HCT116 (cell line): ENCODE measurements at regions not wholly inside any gene's neighbourhood (a gene's known extent, or its start where the extent isn't known, plus 50 kb on each side); places are given as distances from the start of the nearest gene placed in this dataset.

ENCODE experiments used
- ATAC-seq: fragments of 200-7000 bp; cut with Tn5 transposase; 2 replicates; pipeline ENCODE4 v1.9.1; 2020; ENCODE audit warnings: mild to moderate bottlenecking, moderate library complexity
- BruUV-seq: library from RNA; stranded (reverse); fragments of 400-500 nt; replicated peaks from 2 replicates; lab custom pipeline; 2021; lab: Mats Ljungman, UMichigan
- CTCF ChIA-PET: fragments of 300-600 bp; sonication (Branson Sonifier 250); formaldehyde crosslinking; loops from one replicate; lab custom pipeline; 2021; ENCODE audit warnings: antibody characterized with exemption; lab: Charles Lee
- POLR2A ChIA-PET: fragments of 300-600, 350-600 bp; sonication (Branson Sonifier 250); formaldehyde crosslinking; loops from one replicate; lab custom pipeline; 2021; ENCODE audit warnings: antibody characterized with exemption; lab: Charles Lee
- RAD21 ChIA-PET, 2 experiments: fragments of 300-600 bp; sonication (Branson Sonifier 250); formaldehyde crosslinking; loops; one replicate each; lab custom pipeline; 2023; ENCODE audit warnings: low total read pairs in 2 of 2; ENCODE audit not compliant: uncharacterized antibody in 2 of 2, unreplicated experiment in 2 of 2, low non-redundant PET in 1 of 2; lab: Charles Lee
- DNase-seq: peaks from one replicate; pipeline ENCODE4 v3.0.0-alpha.2; 2010; ENCODE audit warnings: low read depth, low spot score
- H2AFZ ChIP-seq: fragments of 200-600 bp; shearing (Covaris generic), sonication (generic); 2 replicates; pipeline ENCODE4 v1.6.1; 2017; ENCODE audit warnings: low read depth, mixed run types, mixed read lengths, antibody characterized with exemption, low read length; ENCODE audit not compliant: poor library complexity, severe bottlenecking
- H3K27ac ChIP-seq: 2 replicates; pipeline ENCODE4 v1.5.1; 2012; ENCODE audit warnings: low read depth, low read length
- H3K27me3 ChIP-seq: fragments of 200-600 bp; sonication (generic); 2 replicates; pipeline ENCODE4 v1.6.1; 2016; ENCODE audit warnings: mixed run types, low read length, mixed read lengths; ENCODE audit not compliant: insufficient read depth
- H3K36me3 ChIP-seq, 2 experiments: fragments of 200-500 bp in 1 of 2; fragments of 200-600 bp in 1 of 2; sonication (Bioruptor generic) in 1 of 2; sonication (generic) in 1 of 2; 2 replicates each; pipeline versions ENCODE4 v1.5.1 to v1.6.1; 2014 to 2016; ENCODE audit warnings: low read length in 2 of 2, inconsistent platforms in 1 of 2, mixed read lengths in 1 of 2, mixed run types in 1 of 2; ENCODE audit not compliant: insufficient read depth in 2 of 2, control insufficient read depth in 1 of 2
- H3K4me1 ChIP-seq, 2 experiments: fragments of 200-600 bp in 1 of 2; sonication (generic) in 1 of 2; 2 replicates each; pipeline versions ENCODE4 v1.5.1 to v1.6.1; 2012 to 2017; ENCODE audit warnings: low read length in 2 of 2, inconsistent platforms in 1 of 2, mild to moderate bottlenecking in 1 of 2, mixed read lengths in 1 of 2, mixed run types in 1 of 2, moderate library complexity in 1 of 2; ENCODE audit not compliant: insufficient read depth in 2 of 2, control insufficient read depth in 1 of 2
- H3K4me2 ChIP-seq: fragments of 200-600 bp; sonication (generic); 2 replicates; pipeline ENCODE4 v1.6.1; 2017; ENCODE audit warnings: mixed run types, low read length, mixed read lengths
- H3K4me3 ChIP-seq, 2 experiments: fragments of 200-600 bp in 1 of 2; sonication (generic) in 1 of 2; replicated peaks in 1 of 2; 2 replicates each; pipeline ENCODE4 v1.5.1; 2011 to 2016; ENCODE audit warnings: low read length in 2 of 2, control low read depth in 1 of 2, low read depth in 1 of 2, mild to moderate bottlenecking in 1 of 2, mixed read lengths in 1 of 2, mixed run types in 1 of 2
- H3K79me2 ChIP-seq: fragments of 200-600 bp; sonication (generic); 2 replicates; pipeline ENCODE4 v1.6.1; 2017; ENCODE audit warnings: mild to moderate bottlenecking, mixed run types, low read length, moderate library complexity, mixed read lengths; ENCODE audit not compliant: insufficient read depth
- H3K9ac ChIP-seq: fragments of 200-600 bp; sonication (generic); 2 replicates; pipeline ENCODE4 v1.6.1; 2016; ENCODE audit warnings: low read length, mixed read lengths
- H3K9me2 ChIP-seq: fragments of 200-600 bp; sonication (generic), shearing (Covaris generic); 2 replicates; pipeline ENCODE4 v1.6.1; 2017; ENCODE audit warnings: mixed run types, mild to moderate bottlenecking, moderate library complexity; ENCODE audit not compliant: insufficient read depth
- H3K9me3 ChIP-seq, 2 experiments: fragments of 200-500 bp in 1 of 2; fragments of 200-600 bp in 1 of 2; sonication (Bioruptor generic) in 1 of 2; sonication (generic) in 1 of 2; 2 replicates each; pipeline ENCODE4 v1.6.1; 2014 to 2017; ENCODE audit warnings: low read length in 2 of 2, mixed read lengths in 2 of 2, inconsistent platforms in 1 of 2, low read depth in 1 of 2, mild to moderate bottlenecking in 1 of 2, mixed run types in 1 of 2, moderate library complexity in 1 of 2; ENCODE audit not compliant: control insufficient read depth in 1 of 2, insufficient read depth in 1 of 2
- H4K20me1 ChIP-seq: fragments of 200-600 bp; sonication (generic), shearing (Covaris generic); 2 replicates; pipeline ENCODE4 v1.6.1; 2017; ENCODE audit warnings: mixed run types, mild to moderate bottlenecking, moderate library complexity; ENCODE audit not compliant: insufficient read depth
- ATF3 ChIP-seq: IDR thresholded peaks from 2 replicates; pipeline ENCODE4 v1.6.1; 2012
- CBX3 ChIP-seq: IDR thresholded peaks from 2 replicates; pipeline ENCODE4 v1.6.1; 2012; ENCODE audit warnings: low read depth
- CEBPB ChIP-seq: IDR thresholded peaks from 2 replicates; pipeline ENCODE4 v1.6.1; 2012; ENCODE audit warnings: low read depth
- EGR1 ChIP-seq: IDR thresholded peaks from 2 replicates; pipeline ENCODE4 v1.6.1; 2012; ENCODE audit warnings: low read depth
- ELF1 ChIP-seq: IDR thresholded peaks from 2 replicates; pipeline ENCODE4 v1.6.1; 2012; ENCODE audit warnings: low read depth, borderline replicate concordance
- EZH2 ChIP-seq: fragments of 200-600 bp; sonication (generic); IDR thresholded peaks from 2 replicates; pipeline ENCODE4 v1.6.1; 2017; ENCODE audit warnings: antibody characterized with exemption, mixed run types
- EZH2phosphoT487 ChIP-seq: fragments of 200-600 bp; IDR thresholded peaks from 2 replicates; pipeline ENCODE4 v1.6.1; 2018; ENCODE audit warnings: antibody characterized with exemption, borderline replicate concordance
- JUND ChIP-seq: IDR thresholded peaks from 2 replicates; pipeline ENCODE4 v1.6.1; 2012
- POLR2A ChIP-seq: IDR thresholded peaks from 2 replicates; pipeline ENCODE4 v1.7.0; 2011; ENCODE audit warnings: borderline replicate concordance; ENCODE audit not compliant: insufficient read depth, insufficient read length; ENCODE audit errors: extremely low read depth
- POLR2AphosphoS5 ChIP-seq: IDR thresholded peaks from 2 replicates; pipeline ENCODE4 v1.6.1; 2011; ENCODE audit warnings: mild to moderate bottlenecking, low read depth, low read length, moderate library complexity
- RAD21 ChIP-seq: IDR thresholded peaks from 2 replicates; pipeline ENCODE4 v1.6.1; 2012; ENCODE audit warnings: low read depth, mild to moderate bottlenecking
- SIN3A ChIP-seq: IDR thresholded peaks from 2 replicates; pipeline ENCODE4 v1.6.1; 2012; ENCODE audit warnings: low read depth
- SP1 ChIP-seq: IDR thresholded peaks from 2 replicates; pipeline ENCODE4 v1.6.1; 2012; ENCODE audit warnings: low read depth
- SRF ChIP-seq: IDR thresholded peaks from 2 replicates; pipeline ENCODE4 v1.6.1; 2012; ENCODE audit warnings: low read depth
- ZBTB33 ChIP-seq: IDR thresholded peaks from 2 replicates; pipeline ENCODE4 v1.6.1; 2011; ENCODE audit warnings: mild to moderate bottlenecking, low read length, moderate library complexity; ENCODE audit not compliant: insufficient replicate concordance; ENCODE audit errors: extremely low read depth
- ZFX ChIP-seq: fragments of 450-650 bp; IDR thresholded peaks from 2 replicates; pipeline ENCODE4 v1.6.1; 2017
- ZNF274 ChIP-seq: fragments of 200-500 bp; sonication (Bioruptor generic); IDR thresholded peaks from 2 replicates; pipeline ENCODE4 v1.6.1; 2014; ENCODE audit warnings: mild to moderate bottlenecking, low read depth, low read length, inconsistent platforms
- intact Hi-C: fragments of 100-400 bp; cut with micrococcal nuclease; formaldehyde crosslinking; loops from 2 replicates; pipeline ENCODE4 v1.10.0; 2022
- TF ChIP-seq, protein P1 (sequence below), 3 experiments: fragments of 200-600 bp in 1 of 3; sonication (generic) in 1 of 3; IDR thresholded peaks in 2 of 3; conservative IDR thresholded peaks in 1 of 3; 2 replicates each; pipeline ENCODE4 v1.5.1; 2012 to 2017; ENCODE audit warnings: low read depth in 2 of 3, low read length in 2 of 3, antibody characterized with exemption in 1 of 3, borderline replicate concordance in 1 of 3, control low read depth in 1 of 3, mild to moderate bottlenecking in 1 of 3, mixed read lengths in 1 of 3, mixed run types in 1 of 3, moderate library complexity in 1 of 3; ENCODE audit not compliant: insufficient read depth in 1 of 3

DNA sequence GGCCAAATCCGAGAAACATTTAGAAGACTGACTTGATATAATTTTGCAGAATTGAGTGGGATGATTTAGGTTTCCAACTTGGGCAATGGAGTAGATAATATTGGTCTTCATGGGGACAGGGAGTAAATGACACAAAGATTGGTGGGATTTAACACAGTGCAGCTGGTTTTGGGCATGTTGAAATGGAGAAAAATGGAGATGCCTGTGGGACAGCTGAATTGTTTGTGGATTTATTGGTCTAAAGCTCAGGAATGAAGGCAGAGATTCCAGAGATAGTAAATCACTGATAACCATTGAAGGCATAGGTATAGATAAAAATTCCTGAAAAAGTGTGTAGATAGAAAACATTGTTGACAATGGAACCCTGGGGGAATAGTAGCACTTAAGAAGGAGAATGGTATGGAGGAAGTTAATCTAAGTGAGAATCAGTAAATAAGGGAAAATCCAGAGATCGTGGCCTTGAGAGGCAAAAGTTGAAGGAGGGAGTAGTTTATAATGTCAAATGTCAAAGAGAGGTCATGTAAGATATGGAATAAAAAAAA lies 120.9 kb upstream of the ATP2B1 start:
- no peaks in the 10 kb centered on the region for H3K9me3 ChIP-seq
- ATAC-seq (no peak), DNase-seq (no peak)
- H3K36me3 ChIP-seq: no peaks in the 10 kb centered on the region
- H2AFZ ChIP-seq: no peak overlapping the region
- H3K27ac ChIP-seq: no peak overlapping the region
- no TSS peak for BruUV-seq
- H3K79me2 ChIP-seq: no peaks in the 10 kb centered on the region
- H3K27me3 ChIP-seq: no peaks in the 10 kb centered on the region
- H3K9me2 ChIP-seq: no peaks in the 10 kb centered on the region
- H4K20me1 ChIP-seq: no peaks in the 10 kb centered on the region
- peaks cover 8 to 12% of the 10 kb centered on the region in 2 experiments; a peak in 3 of 4 replicates for H3K4me1 ChIP-seq
- intact Hi-C loops: no loop called here
- CTCF ChIA-PET: no interaction called here
- RAD21 ChIA-PET: no interaction called here
- POLR2A ChIA-PET: no interaction called here
- H3K4me2 ChIP-seq: no peak overlapping the region
- no peak overlapping the region for H3K4me3 ChIP-seq
- no peak overlapping the region for H3K9ac ChIP-seq
- TF ChIP-seq EZH2 (no peak), SIN3A (no peak), JUND (no peak), POLR2AphosphoS5 (no peak), ZNF274 (no peak), ELF1 (no peak), ATF3 (no peak), CBX3 (no peak), EGR1 (no peak), POLR2A (no peak), ZBTB33 (no peak), SP1 (no peak), EZH2phosphoT487 (no peak), SRF (no peak), ZFX (no peak), CEBPB (no peak), RAD21 (no peak)
- TF ChIP-seq, protein P1, sequence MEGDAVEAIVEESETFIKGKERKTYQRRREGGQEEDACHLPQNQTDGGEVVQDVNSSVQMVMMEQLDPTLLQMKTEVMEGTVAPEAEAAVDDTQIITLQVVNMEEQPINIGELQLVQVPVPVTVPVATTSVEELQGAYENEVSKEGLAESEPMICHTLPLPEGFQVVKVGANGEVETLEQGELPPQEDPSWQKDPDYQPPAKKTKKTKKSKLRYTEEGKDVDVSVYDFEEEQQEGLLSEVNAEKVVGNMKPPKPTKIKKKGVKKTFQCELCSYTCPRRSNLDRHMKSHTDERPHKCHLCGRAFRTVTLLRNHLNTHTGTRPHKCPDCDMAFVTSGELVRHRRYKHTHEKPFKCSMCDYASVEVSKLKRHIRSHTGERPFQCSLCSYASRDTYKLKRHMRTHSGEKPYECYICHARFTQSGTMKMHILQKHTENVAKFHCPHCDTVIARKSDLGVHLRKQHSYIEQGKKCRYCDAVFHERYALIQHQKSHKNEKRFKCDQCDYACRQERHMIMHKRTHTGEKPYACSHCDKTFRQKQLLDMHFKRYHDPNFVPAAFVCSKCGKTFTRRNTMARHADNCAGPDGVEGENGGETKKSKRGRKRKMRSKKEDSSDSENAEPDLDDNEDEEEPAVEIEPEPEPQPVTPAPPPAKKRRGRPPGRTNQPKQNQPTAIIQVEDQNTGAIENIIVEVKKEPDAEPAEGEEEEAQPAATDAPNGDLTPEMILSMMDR (IDR thresholded peaks at IDR 0.05 in 2 of 3, conservative IDR thresholded peaks at IDR 0.05 in 1 of 3; ENCODE audit: borderline replicate concordance in 1 of 3, insufficient read depth in 1 of 3, low read depth in 2 of 3, low read length in 2 of 3): no peak
